ENCODE measurements at regions not wholly inside any gene's neighbourhood (a gene's known extent, or its start where the extent isn't known, plus 50 kb on each side); places are given as distances from the start of the nearest gene placed in this dataset.

GRCh38 chr3:118298133-118298532, 736.5 kb downstream of the IGSF11 start:
- no peaks in the 10 kb centered on the region for H3K4me1 Mint-ChIP-seq
- H3K27me3 Mint-ChIP-seq: no peaks in the 10 kb centered on the region
- H3K36me3 Mint-ChIP-seq: no peaks in the 10 kb centered on the region
- H3K4me3 Mint-ChIP-seq: no peak overlapping the region
- no peak for ATAC-seq
- no peaks in the 10 kb centered on the region for H3K9me3 Mint-ChIP-seq
- H3K27ac Mint-ChIP-seq: no peak overlapping the region

DNA sequence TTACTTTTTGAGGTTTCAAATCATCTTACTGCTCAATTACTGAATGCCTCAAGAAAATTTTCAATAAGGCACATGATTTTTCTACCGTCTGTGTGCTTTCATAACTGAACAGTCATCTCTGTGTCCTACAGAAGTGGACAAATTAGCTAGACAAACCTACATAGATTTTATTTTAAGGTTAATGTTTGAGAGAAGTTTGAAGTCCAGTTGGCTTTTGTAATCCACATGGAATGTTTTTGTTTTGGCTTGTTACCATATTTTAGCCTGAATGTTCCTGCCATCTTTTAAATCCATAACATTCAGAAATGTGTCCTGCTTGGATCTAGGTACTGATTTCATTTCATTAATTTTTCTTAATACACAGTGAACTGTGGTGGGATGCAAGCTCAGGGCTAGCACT, 730.1 kb downstream of the IGSF11 start:
- Mint-ChIP-seq H3K36me3 (no peaks in the 10 kb centered on the region), H3K4me1 (no peaks in the 10 kb centered on the region), H3K27ac (no peak overlapping the region), H3K9me3 (no peaks in the 10 kb centered on the region), H3K4me3 (no peak overlapping the region), H3K27me3 (no peaks in the 10 kb centered on the region)
- no peak for ATAC-seq

DNA sequence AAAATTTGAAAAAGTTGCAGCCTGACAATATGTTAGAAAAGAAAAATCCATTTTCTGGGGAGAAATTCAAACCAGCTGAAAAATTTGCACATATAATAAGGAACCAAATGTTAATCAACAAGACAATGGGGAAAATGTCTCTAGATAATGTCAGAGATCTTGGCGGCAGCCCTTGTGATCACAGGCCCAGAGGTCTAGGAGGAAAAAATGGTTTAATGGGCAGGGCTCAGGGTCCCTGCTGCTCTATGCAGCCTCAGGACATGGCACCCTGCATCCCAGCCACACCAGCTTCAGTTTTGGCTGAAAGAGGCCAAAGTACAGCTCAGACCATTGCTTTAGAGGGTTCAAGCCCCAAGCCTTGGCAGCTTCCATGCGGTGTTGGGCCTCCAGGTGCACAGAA, 701.9 kb downstream of the IGSF11 start:
- Mint-ChIP-seq H3K4me1 (no peaks in the 10 kb centered on the region), H3K27ac (no peak overlapping the region), H3K36me3 (no peaks in the 10 kb centered on the region), H3K4me3 (no peak overlapping the region), H3K27me3 (no peaks in the 10 kb centered on the region), H3K9me3 (peaks cover 16% of the 10 kb centered on the region)
- no peak for ATAC-seq

DNA sequence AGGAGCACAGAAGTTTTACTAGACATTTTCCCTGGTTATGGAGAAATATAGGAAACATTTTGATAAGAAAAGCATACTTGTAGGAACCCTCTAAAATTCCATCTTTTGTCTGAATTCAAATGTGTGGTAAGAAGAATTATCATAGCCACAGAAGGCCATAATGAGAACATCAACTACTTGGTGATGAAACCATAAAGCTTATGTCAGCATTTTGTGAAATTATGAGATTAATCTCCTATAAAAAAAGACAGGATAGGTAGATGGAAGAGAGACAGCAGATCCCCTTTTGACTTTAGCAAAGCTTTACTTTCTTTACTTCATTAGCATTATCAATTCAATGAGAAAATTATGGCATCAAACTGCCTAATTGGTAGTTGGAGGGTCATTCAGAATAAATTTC, 697.0 kb downstream of the IGSF11 start:
- Mint-ChIP-seq H3K27me3 (no peaks in the 10 kb centered on the region), H3K4me3 (no peak overlapping the region), H3K4me1 (no peaks in the 10 kb centered on the region), H3K27ac (no peak overlapping the region), H3K36me3 (no peaks in the 10 kb centered on the region), H3K9me3 (peaks cover 2% of the 10 kb centered on the region)
- no peak for ATAC-seq

DNA sequence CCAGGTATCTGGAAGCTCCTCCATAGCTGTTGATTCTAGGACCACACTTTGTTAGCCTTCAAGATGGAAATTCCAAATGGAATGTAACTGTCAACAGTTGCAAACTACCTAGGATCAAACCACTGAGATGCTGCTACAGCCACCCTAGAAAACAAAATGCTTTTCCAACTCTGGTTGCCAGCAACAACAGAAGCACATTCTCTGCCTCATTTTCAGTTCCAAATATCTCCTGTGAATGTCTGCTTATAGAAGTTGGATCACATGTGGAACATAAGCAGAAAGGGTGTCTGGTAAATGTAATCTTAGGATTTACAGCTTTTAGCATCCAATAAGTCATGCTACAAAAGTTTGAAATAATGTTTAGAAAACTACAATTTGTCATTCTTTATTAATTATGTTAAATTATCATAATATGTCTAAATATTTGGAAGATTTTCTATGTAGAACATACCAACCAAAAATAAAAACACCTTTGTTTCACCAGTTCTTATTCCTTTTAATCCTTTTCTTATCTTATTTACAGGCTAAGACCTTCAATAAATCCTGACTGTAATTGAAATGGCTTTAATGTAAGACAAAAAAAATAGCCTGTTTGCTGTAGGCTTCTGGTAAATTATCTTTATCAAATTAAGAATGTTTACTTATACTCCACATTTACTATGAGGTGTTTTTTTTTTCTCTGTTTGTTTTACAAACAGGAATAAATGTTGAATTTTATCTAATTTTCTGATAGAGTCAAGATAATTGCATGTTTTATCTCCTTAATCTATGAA, 687.1 kb downstream of the IGSF11 start:
- H3K9me3 Mint-ChIP-seq: peaks cover 5% of the 10 kb centered on the region
- H3K36me3 Mint-ChIP-seq: no peaks in the 10 kb centered on the region
- no peak overlapping the region for H3K4me3 Mint-ChIP-seq
- ATAC-seq: no peak
- no peaks in the 10 kb centered on the region for H3K27me3 Mint-ChIP-seq
- H3K27ac Mint-ChIP-seq: no peak overlapping the region
- no peaks in the 10 kb centered on the region for H3K4me1 Mint-ChIP-seq

GRCh38 chr3:118348169-118348557, 686.5 kb downstream of the IGSF11 start:
- Mint-ChIP-seq H3K27ac (no peak overlapping the region), H3K27me3 (no peaks in the 10 kb centered on the region), H3K4me1 (no peaks in the 10 kb centered on the region), H3K4me3 (no peak overlapping the region), H3K9me3 (peaks cover 7% of the 10 kb centered on the region), H3K36me3 (no peaks in the 10 kb centered on the region)
- no peak for ATAC-seq

DNA sequence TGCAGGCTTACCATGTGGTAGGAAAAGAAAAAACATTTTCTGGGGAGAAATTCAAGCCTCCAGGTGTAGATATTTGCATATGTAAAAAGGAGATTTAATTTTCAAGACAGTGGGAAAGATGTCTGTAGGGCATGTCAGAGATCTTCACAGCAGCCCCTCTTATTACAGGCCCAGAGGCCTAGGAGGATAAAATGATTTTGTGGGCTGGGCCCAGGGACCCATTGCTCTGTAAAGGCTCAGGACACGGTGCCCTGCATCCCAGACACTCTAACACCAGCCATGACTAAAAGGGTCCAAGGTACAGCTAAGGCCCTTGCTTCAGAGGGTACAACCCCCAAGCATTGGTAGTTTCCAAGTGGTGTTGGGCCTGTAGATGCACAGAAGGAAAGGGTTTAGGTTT, 680.1 kb downstream of the IGSF11 start:
- H3K36me3 Mint-ChIP-seq: no peaks in the 10 kb centered on the region
- ATAC-seq: no peak
- no peaks in the 10 kb centered on the region for H3K4me1 Mint-ChIP-seq
- peaks cover 36% of the 10 kb centered on the region for H3K9me3 Mint-ChIP-seq
- H3K27me3 Mint-ChIP-seq: no peaks in the 10 kb centered on the region
- no peak overlapping the region for H3K27ac Mint-ChIP-seq
- no peak overlapping the region for H3K4me3 Mint-ChIP-seq

DNA sequence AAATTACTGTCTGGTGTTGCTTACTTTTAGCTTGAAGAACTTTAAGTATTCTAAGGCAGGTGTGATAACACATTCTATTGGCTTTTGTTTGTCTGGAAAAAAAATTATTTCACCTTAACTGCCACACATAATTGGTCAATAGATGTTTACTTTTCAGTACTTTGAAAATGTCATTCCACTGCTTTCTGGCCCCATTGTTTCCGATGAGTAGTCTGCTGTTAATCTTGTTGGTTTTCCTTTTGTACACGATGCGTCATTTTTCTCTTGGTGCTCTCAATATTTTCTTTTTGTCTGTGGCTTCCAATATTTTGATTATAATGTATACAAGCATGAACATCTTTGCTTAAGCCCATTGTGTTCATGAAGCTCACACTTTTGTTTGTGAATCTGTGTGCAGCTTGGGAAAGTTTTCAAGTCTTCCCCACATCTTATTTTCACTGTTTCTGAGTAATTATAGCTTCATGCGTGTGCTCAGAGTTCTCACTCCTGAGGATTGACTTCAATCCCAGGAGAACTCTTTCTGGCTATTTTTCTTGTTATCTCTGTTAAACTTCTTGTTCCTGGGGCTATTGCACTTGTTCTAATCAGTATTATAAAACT, 664.7 kb downstream of the IGSF11 start:
- Mint-ChIP-seq H3K9me3 (peaks cover 6% of the 10 kb centered on the region), H3K4me3 (no peak overlapping the region)

GRCh38 chr3:118380576-118380975, 654.1 kb downstream of the IGSF11 start:
- no peak for ATAC-seq
- Mint-ChIP-seq H3K27ac (no peak overlapping the region), H3K36me3 (no peaks in the 10 kb centered on the region)

More for the DNA sequence above, 664.7 kb downstream of the IGSF11 start:
- H3K27ac Mint-ChIP-seq: no peak overlapping the region
- no peaks in the 10 kb centered on the region for H3K4me1 Mint-ChIP-seq
- no peaks in the 10 kb centered on the region for H3K36me3 Mint-ChIP-seq
- ATAC-seq: no peak
- no peaks in the 10 kb centered on the region for H3K27me3 Mint-ChIP-seq

GRCh38 chr3:118396491-118396890, 638.2 kb downstream of the IGSF11 start:
- Mint-ChIP-seq H3K27ac (no peak overlapping the region), H3K4me3 (no peak overlapping the region), H3K36me3 (no peaks in the 10 kb centered on the region), H3K9me3 (no peaks in the 10 kb centered on the region), H3K4me1 (no peaks in the 10 kb centered on the region), H3K27me3 (no peaks in the 10 kb centered on the region)
- ATAC-seq: no peak

More at GRCh38 chr3:118380576-118380975, 654.1 kb downstream of the IGSF11 start:
- Mint-ChIP-seq H3K27me3 (no peaks in the 10 kb centered on the region), H3K4me1 (no peaks in the 10 kb centered on the region), H3K9me3 (no peaks in the 10 kb centered on the region), H3K4me3 (no peak overlapping the region)

GRCh38 chr3:118400086-118400485, 634.6 kb downstream of the IGSF11 start:
- Mint-ChIP-seq H3K4me3 (no peak overlapping the region), H3K27me3 (no peaks in the 10 kb centered on the region), H3K27ac (no peak overlapping the region), H3K4me1 (no peaks in the 10 kb centered on the region), H3K9me3 (no peaks in the 10 kb centered on the region), H3K36me3 (no peaks in the 10 kb centered on the region)
- ATAC-seq: no peak

GRCh38 chr3:118400886-118401285, 633.8 kb downstream of the IGSF11 start:
- no peaks in the 10 kb centered on the region for H3K27me3 Mint-ChIP-seq
- H3K4me1 Mint-ChIP-seq: no peaks in the 10 kb centered on the region
- H3K27ac Mint-ChIP-seq: no peak overlapping the region
- no peaks in the 10 kb centered on the region for H3K36me3 Mint-ChIP-seq
- H3K9me3 Mint-ChIP-seq: no peaks in the 10 kb centered on the region
- H3K4me3 Mint-ChIP-seq: no peak overlapping the region
- ATAC-seq: peak; percentile 12

DNA sequence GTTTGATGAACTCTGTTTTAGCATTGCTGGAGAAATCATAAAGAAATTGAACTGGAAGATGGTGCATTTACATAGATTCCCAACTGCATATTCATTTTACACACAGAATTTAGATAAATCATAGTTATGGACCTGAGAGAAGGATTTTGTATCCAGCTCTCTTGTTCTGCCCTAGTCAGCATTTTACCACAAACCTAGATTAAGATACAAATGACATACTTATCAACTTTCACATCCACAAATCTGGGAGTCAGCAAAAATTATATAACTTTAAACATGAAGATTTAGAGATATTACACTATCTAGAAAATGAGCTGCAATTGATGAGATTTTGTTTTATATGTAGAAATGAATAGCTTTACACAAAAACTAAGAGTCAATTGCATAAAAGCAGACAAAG, 632.8 kb downstream of the IGSF11 start:
- H3K27ac Mint-ChIP-seq: no peak overlapping the region
- ATAC-seq: no peak

GRCh38 chr3:118402971-118403370, 631.7 kb downstream of the IGSF11 start:
- Mint-ChIP-seq H3K4me1 (no peaks in the 10 kb centered on the region), H3K4me3 (no peak overlapping the region), H3K9me3 (peaks cover 5% of the 10 kb centered on the region), H3K27ac (no peak overlapping the region), H3K36me3 (no peaks in the 10 kb centered on the region), H3K27me3 (no peaks in the 10 kb centered on the region)
- ATAC-seq: no peak

More for the DNA sequence above, 632.8 kb downstream of the IGSF11 start:
- Mint-ChIP-seq H3K27me3 (no peaks in the 10 kb centered on the region), H3K36me3 (no peaks in the 10 kb centered on the region), H3K4me1 (no peaks in the 10 kb centered on the region), H3K9me3 (peaks cover 4% of the 10 kb centered on the region), H3K4me3 (no peak overlapping the region)

DNA sequence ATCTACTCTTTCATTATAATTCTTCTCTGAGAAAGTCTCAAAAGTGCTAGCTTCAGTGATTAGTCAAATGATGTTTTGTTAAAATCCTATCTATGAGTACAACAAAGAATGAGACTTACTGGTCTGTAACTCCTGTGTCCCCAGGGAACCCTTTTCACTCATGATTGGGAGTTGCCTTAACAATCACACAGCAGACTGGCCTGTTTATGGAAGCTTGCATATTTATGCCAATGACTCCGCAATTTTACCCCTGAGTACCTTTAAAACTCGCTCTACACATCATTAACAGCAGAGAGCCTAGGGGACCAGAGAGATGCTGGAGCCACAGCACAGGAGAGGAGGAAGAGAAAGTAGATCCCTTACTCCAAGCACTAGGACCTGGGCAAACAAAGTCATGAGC, 628.1 kb downstream of the IGSF11 start:
- ATAC-seq: no peak
- Mint-ChIP-seq H3K9me3 (peaks cover 5% of the 10 kb centered on the region), H3K4me3 (no peak overlapping the region), H3K27ac (no peak overlapping the region), H3K36me3 (no peaks in the 10 kb centered on the region), H3K27me3 (no peaks in the 10 kb centered on the region), H3K4me1 (no peaks in the 10 kb centered on the region)

- H3K4me1 Mint-ChIP-seq: no peaks in the 10 kb centered on the region
- no peaks in the 10 kb centered on the region for H3K27me3 Mint-ChIP-seq
- H3K27ac Mint-ChIP-seq: no peak overlapping the region
- H3K36me3 Mint-ChIP-seq: no peaks in the 10 kb centered on the region
- H3K4me3 Mint-ChIP-seq: no peak overlapping the region
- ATAC-seq: no peak
- peaks cover 5% of the 10 kb centered on the region for H3K9me3 Mint-ChIP-seq
Observed at GRCh38 chr3:118408431-118408830, 626.2 kb downstream of the IGSF11 start.
